SK-N-SH treated with all-trans-retinoic acid at 6 μM for 48 hours (cell line): ENCODE measurements at regions not wholly inside any gene's neighbourhood (a gene's known extent, or its start where the extent isn't known, plus 50 kb on each side); places are given as distances from the start of the nearest gene placed in this dataset.

Experiments
- ATAC-seq: fragments of 200-7000 bp; cut with Tn5 transposase; 3 replicates; pipeline ENCODE4 v1.9.1; 2020; ENCODE audit warnings: mild to moderate bottlenecking, moderate library complexity
- ARNTL ChIP-seq: fragments of 450-650 bp; formaldehyde crosslinking; IDR thresholded peaks from 2 replicates; pipeline ENCODE4 v1.5.0; 2020; ENCODE audit warnings: low read depth, mild to moderate bottlenecking, moderate library complexity, borderline replicate concordance
- CREB5 ChIP-seq: fragments of 250-450 bp; sonication (Bioruptor Pico); IDR thresholded peaks from 2 replicates; pipeline ENCODE4 v1.5.1; 2020; ENCODE audit warnings: low read depth, mild to moderate bottlenecking, moderate library complexity
- CSDC2 ChIP-seq: fragments of 250-450 bp; sonication (Bioruptor Pico); IDR thresholded peaks from 2 replicates; pipeline ENCODE4 v1.5.0; 2020; ENCODE audit warnings: mild to moderate bottlenecking, moderate library complexity
- CSRNP3 ChIP-seq: fragments of 250-450 bp; sonication (Bioruptor Pico); IDR thresholded peaks from 2 replicates; pipeline ENCODE4 v1.5.1; 2021; ENCODE audit warnings: mild to moderate bottlenecking, moderate library complexity
- ESRRG ChIP-seq: fragments of 250-450 bp; sonication (Bioruptor Pico); IDR thresholded peaks from 2 replicates; pipeline ENCODE4 v1.6.1; 2021; ENCODE audit warnings: mild to moderate bottlenecking
- GLIS3 ChIP-seq: fragments of 250-450 bp; sonication (Bioruptor Pico); IDR thresholded peaks from 2 replicates; pipeline ENCODE4 v1.5.0; 2020; ENCODE audit warnings: mild to moderate bottlenecking, moderate library complexity
- ISL1 ChIP-seq: fragments of 250-450 bp; sonication (Bioruptor Pico); IDR thresholded peaks from 2 replicates; pipeline ENCODE4 v2.1.2; 2022; ENCODE audit warnings: mild to moderate bottlenecking, moderate library complexity
- OSR1 ChIP-seq: fragments of 250-450 bp; sonication (Bioruptor Pico); IDR thresholded peaks from 2 replicates; pipeline ENCODE4 v1.8.0; 2022; ENCODE audit warnings: moderate library complexity, mild to moderate bottlenecking, inconsistent platforms
- POU6F1 ChIP-seq: fragments of 250-450 bp; sonication (Bioruptor Pico); IDR thresholded peaks from 2 replicates; pipeline ENCODE4 v1.8.0; 2021; ENCODE audit warnings: low read depth, mild to moderate bottlenecking, moderate library complexity, borderline replicate concordance
- PPARA ChIP-seq: fragments of 250-450 bp; sonication (Bioruptor Pico); IDR thresholded peaks from 2 replicates; pipeline ENCODE4 v1.5.0; 2020; ENCODE audit warnings: mild to moderate bottlenecking, borderline replicate concordance
- RARB ChIP-seq: fragments of 250-450 bp; sonication (Bioruptor Pico); IDR thresholded peaks from 2 replicates; pipeline ENCODE4 v1.8.0; 2021; ENCODE audit warnings: mild to moderate bottlenecking, moderate library complexity
- SNAI2 ChIP-seq: fragments of 250-450 bp; sonication (Bioruptor Pico); IDR thresholded peaks from 2 replicates; pipeline ENCODE4 v1.5.0; 2020; ENCODE audit warnings: mild to moderate bottlenecking, moderate library complexity
- TCF4 ChIP-seq: fragments of 250-450 bp; sonication (Bioruptor Pico); IDR thresholded peaks from 2 replicates; pipeline ENCODE4 v1.8.0; 2021; ENCODE audit warnings: mild to moderate bottlenecking, moderate library complexity, borderline replicate concordance
- TOX ChIP-seq: fragments of 250-450 bp; sonication (Bioruptor Pico); IDR thresholded peaks from 2 replicates; pipeline ENCODE4 v1.8.0; 2021; ENCODE audit warnings: mild to moderate bottlenecking, moderate library complexity, borderline replicate concordance
- ZFP3 ChIP-seq: fragments of 250-450 bp; sonication (Bioruptor Pico); IDR thresholded peaks from 2 replicates; pipeline ENCODE4 v1.5.0; 2020; ENCODE audit warnings: mild to moderate bottlenecking, moderate library complexity
- ZFP30 ChIP-seq: fragments of 450-650 bp; formaldehyde crosslinking; IDR thresholded peaks from 2 replicates; pipeline ENCODE4 v1.5.0; 2022; ENCODE audit warnings: mild to moderate bottlenecking, moderate library complexity
- ZNF565 ChIP-seq: fragments of 450-650 bp; formaldehyde crosslinking; conservative IDR thresholded peaks from 2 replicates; pipeline ENCODE4 v1.5.0; 2020; ENCODE audit warnings: low read depth, mild to moderate bottlenecking, moderate library complexity
- ZNF70 ChIP-seq: fragments of 450-650 bp; formaldehyde crosslinking; IDR thresholded peaks from 2 replicates; pipeline ENCODE4 v1.5.0; 2020; ENCODE audit warnings: mild to moderate bottlenecking, moderate library complexity
- ZNF8 ChIP-seq: fragments of 450-650 bp; formaldehyde crosslinking; IDR thresholded peaks from 2 replicates; pipeline ENCODE4 v1.5.0; 2020; ENCODE audit warnings: mild to moderate bottlenecking, moderate library complexity
- TF ChIP-seq, protein P1 (sequence below): fragments of 250-450 bp; sonication (Bioruptor Pico); IDR thresholded peaks from 2 replicates; pipeline ENCODE4 v1.8.0; 2020; ENCODE audit warnings: mild to moderate bottlenecking, moderate library complexity, borderline replicate concordance
- TF ChIP-seq, protein P2 (sequence below): fragments of 250-450 bp; sonication (Bioruptor Pico); IDR thresholded peaks from 2 replicates; pipeline ENCODE4 v1.5.0; 2020; ENCODE audit warnings: mild to moderate bottlenecking, moderate library complexity

GRCh38 chr7:67523713-67524112, 527.1 kb downstream of the TYW1 start:
- TF ChIP-seq RARB (CRISPR knock-in tag) = no peak
- TF ChIP-seq TOX (CRISPR knock-in tag) = no peak
- TF ChIP-seq ZFP3 (CRISPR knock-in tag) = no peak
- no peak for TF ChIP-seq ZFP30 (CRISPR knock-in tag)
- TF ChIP-seq ISL1 = no peak
- TF ChIP-seq ESRRG (CRISPR knock-in tag) = no peak
- no peak for TF ChIP-seq SNAI2 (CRISPR knock-in tag)
- no peak for TF ChIP-seq GLIS3
- TF ChIP-seq TCF4 = no peak
- TF ChIP-seq CSDC2 (CRISPR knock-in tag) = no peak
- no peak for TF ChIP-seq PPARA
- TF ChIP-seq ZNF565 (CRISPR knock-in tag) = no peak
- TF ChIP-seq, all 23 proteins: peak for 0
- no peak for ATAC-seq

GRCh38 chr7:67525588-67525987, 529.0 kb downstream of the TYW1 start:
- no peak for TF ChIP-seq ARNTL (CRISPR knock-in tag)
- TF ChIP-seq ZFP30 (CRISPR knock-in tag) = no peak
- TF ChIP-seq, protein P1, sequence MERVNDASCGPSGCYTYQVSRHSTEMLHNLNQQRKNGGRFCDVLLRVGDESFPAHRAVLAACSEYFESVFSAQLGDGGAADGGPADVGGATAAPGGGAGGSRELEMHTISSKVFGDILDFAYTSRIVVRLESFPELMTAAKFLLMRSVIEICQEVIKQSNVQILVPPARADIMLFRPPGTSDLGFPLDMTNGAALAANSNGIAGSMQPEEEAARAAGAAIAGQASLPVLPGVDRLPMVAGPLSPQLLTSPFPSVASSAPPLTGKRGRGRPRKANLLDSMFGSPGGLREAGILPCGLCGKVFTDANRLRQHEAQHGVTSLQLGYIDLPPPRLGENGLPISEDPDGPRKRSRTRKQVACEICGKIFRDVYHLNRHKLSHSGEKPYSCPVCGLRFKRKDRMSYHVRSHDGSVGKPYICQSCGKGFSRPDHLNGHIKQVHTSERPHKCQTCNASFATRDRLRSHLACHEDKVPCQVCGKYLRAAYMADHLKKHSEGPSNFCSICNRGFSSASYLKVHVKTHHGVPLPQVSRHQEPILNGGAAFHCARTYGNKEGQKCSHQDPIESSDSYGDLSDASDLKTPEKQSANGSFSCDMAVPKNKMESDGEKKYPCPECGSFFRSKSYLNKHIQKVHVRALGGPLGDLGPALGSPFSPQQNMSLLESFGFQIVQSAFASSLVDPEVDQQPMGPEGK (CRISPR knock-in tag) = no peak
- no peak for TF ChIP-seq ISL1
- no peak for TF ChIP-seq POU6F1
- TF ChIP-seq CSDC2 (CRISPR knock-in tag) = no peak
- TF ChIP-seq TOX (CRISPR knock-in tag) = no peak
- TF ChIP-seq, protein P2, sequence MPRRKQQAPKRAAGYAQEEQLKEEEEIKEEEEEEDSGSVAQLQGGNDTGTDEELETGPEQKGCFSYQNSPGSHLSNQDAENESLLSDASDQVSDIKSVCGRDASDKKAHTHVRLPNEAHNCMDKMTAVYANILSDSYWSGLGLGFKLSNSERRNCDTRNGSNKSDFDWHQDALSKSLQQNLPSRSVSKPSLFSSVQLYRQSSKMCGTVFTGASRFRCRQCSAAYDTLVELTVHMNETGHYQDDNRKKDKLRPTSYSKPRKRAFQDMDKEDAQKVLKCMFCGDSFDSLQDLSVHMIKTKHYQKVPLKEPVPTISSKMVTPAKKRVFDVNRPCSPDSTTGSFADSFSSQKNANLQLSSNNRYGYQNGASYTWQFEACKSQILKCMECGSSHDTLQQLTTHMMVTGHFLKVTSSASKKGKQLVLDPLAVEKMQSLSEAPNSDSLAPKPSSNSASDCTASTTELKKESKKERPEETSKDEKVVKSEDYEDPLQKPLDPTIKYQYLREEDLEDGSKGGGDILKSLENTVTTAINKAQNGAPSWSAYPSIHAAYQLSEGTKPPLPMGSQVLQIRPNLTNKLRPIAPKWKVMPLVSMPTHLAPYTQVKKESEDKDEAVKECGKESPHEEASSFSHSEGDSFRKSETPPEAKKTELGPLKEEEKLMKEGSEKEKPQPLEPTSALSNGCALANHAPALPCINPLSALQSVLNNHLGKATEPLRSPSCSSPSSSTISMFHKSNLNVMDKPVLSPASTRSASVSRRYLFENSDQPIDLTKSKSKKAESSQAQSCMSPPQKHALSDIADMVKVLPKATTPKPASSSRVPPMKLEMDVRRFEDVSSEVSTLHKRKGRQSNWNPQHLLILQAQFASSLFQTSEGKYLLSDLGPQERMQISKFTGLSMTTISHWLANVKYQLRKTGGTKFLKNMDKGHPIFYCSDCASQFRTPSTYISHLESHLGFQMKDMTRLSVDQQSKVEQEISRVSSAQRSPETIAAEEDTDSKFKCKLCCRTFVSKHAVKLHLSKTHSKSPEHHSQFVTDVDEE (CRISPR knock-in tag) = no peak
- ATAC-seq = no peak

GRCh38 chr7:67535241-67535989, 538.8 kb downstream of the TYW1 start:
- no peak for ATAC-seq
- TF ChIP-seq TOX (CRISPR knock-in tag) (no peak), CREB5 (CRISPR knock-in tag) (no peak), OSR1 (CRISPR knock-in tag) (no peak), ZFP3 (CRISPR knock-in tag) (no peak), ZFP30 (CRISPR knock-in tag) (no peak), GLIS3 (no peak), CSDC2 (CRISPR knock-in tag) (no peak), CSRNP3 (CRISPR knock-in tag) (no peak), ZNF565 (CRISPR knock-in tag) (no peak), ZNF70 (CRISPR knock-in tag) (no peak), ESRRG (CRISPR knock-in tag) (no peak), RARB (CRISPR knock-in tag) (no peak), ZNF8 (CRISPR knock-in tag) (no peak), PPARA (no peak)
- TF ChIP-seq, protein P2 (CRISPR knock-in tag) = no peak
- TF ChIP-seq, all 23 proteins: peak for 0
